Transverse colon (tissue), 3 donors: ENCODE measurements at regions not wholly inside any gene's neighbourhood (a gene's known extent, or its start where the extent isn't known, plus 50 kb on each side); places are given as distances from the start of the nearest gene placed in this dataset.

ENCODE experiments used
- POLR2A ChIP-seq: fragments of 450-650 bp; IDR thresholded peaks from one replicate; pipeline ENCODE4 v1.6.1; 2016; ENCODE audit warnings: antibody characterized with exemption, mild to moderate bottlenecking, moderate library complexity
- TF ChIP-seq, protein P1 (sequence below), 5 experiments: fragments of 200-600 bp in 3 of 5; fragments of 450-650 bp in 2 of 5; sonication (generic) in 3 of 5; IDR thresholded peaks; 1 replicate in 2 of 5; 2 replicates in 3 of 5; pipeline ENCODE4 v1.5.1; 2016 to 2017; ENCODE audit warnings: antibody characterized with exemption in 5 of 5, inconsistent platforms in 3 of 5, mild to moderate bottlenecking in 2 of 5, moderate library complexity in 1 of 5

DNA sequence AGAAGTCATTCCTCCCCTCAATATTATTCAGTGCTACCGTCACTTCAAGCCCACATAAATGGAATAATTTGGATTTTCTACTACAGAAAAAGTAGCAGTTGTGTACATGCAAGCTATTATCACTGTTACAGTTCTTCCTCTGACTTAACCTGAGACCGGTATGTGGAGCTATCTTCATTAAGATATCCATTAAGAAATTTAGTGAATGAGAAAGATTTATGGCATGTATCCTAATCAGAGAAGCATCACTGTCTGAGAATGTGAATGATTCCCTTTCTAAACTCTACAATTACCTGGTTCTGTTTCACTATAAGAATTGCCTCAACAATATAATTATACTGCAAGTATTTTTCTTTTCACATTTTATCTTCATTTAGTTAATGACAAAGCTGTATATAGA, 278.7 kb downstream of the KLF5 start:
- TF ChIP-seq, protein P1, sequence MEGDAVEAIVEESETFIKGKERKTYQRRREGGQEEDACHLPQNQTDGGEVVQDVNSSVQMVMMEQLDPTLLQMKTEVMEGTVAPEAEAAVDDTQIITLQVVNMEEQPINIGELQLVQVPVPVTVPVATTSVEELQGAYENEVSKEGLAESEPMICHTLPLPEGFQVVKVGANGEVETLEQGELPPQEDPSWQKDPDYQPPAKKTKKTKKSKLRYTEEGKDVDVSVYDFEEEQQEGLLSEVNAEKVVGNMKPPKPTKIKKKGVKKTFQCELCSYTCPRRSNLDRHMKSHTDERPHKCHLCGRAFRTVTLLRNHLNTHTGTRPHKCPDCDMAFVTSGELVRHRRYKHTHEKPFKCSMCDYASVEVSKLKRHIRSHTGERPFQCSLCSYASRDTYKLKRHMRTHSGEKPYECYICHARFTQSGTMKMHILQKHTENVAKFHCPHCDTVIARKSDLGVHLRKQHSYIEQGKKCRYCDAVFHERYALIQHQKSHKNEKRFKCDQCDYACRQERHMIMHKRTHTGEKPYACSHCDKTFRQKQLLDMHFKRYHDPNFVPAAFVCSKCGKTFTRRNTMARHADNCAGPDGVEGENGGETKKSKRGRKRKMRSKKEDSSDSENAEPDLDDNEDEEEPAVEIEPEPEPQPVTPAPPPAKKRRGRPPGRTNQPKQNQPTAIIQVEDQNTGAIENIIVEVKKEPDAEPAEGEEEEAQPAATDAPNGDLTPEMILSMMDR (IDR thresholded peaks at IDR 0.05) = no peak
- no peak for TF ChIP-seq POLR2A
